ENCODE measurements at regions not wholly inside any gene's neighbourhood (a gene's known extent, or its start where the extent isn't known, plus 50 kb on each side); places are given as distances from the start of the nearest gene placed in this dataset.

GRCh38 chr6:10205120-10205519 is 209.8 kb downstream of the TFAP2A start:
- no peak overlapping the region for H3K4me3 ChIP-seq (replicated peaks in 1 of 3; ENCODE audit: low read depth in 2 of 3, low read length in 3 of 3)
- TF ChIP-seq CTCF (IDR thresholded peaks at IDR 0.05) = no peak
- H3K9me3 ChIP-seq (replicated peaks in 1 of 2; ENCODE audit: control insufficient read depth in 1 of 2, insufficient read depth in 1 of 2, low read length in 2 of 2) = peaks cover 0 to 5% of the 10 kb centered on the region in 2 donors
- no peak overlapping the region for H3K4me2 ChIP-seq (replicated peaks; ENCODE audit: extremely low read depth, low read length, poor library complexity, severe bottlenecking)
- peaks cover 3 to 4% (median 3%) of the 10 kb centered on the region in 3 donors for H3K27me3 Mint-ChIP-seq (ENCODE audit: low read depth in 3 of 3)
- H3K4me3 Mint-ChIP-seq = no peak overlapping the region
- no peak overlapping the region for H3K27ac Mint-ChIP-seq
- H4K20me1 ChIP-seq (ENCODE audit: insufficient read depth, low read length) = no peaks in the 10 kb centered on the region
- no peaks in the 10 kb centered on the region for H3K27me3 ChIP-seq (ENCODE audit: control insufficient read depth in 2 of 2, insufficient read depth in 2 of 2, low read length in 2 of 2)
- intact Hi-C loops (cut with micrococcal nuclease) = no loop called here
- DNase-seq = no peak
- peaks cover 18% of the 10 kb centered on the region for H3K4me1 Mint-ChIP-seq
- H3K36me3 Mint-ChIP-seq = no peaks in the 10 kb centered on the region
- no peaks in the 10 kb centered on the region for H3K36me3 ChIP-seq (replicated peaks in 1 of 2; ENCODE audit: control insufficient read depth in 1 of 2, insufficient read depth in 2 of 2, low read length in 2 of 2)
- no peak overlapping the region for H3K9ac ChIP-seq (ENCODE audit: insufficient read depth, low read length, poor library complexity, severe bottlenecking)
- 25% methylated on average over 1 of the region's 3 CpGs for WGBS (ENCODE audit: insufficient coverage)
- H3K79me2 ChIP-seq (ENCODE audit: insufficient read depth, low read length) = no peaks in the 10 kb centered on the region
- H2AFZ ChIP-seq (ENCODE audit: insufficient read depth, low read depth, low read length, poor library complexity, severe bottlenecking) = no peak overlapping the region
- H3K27ac ChIP-seq (ENCODE audit: low read depth in 1 of 2, low read length in 2 of 2) = no peak overlapping the region
- H3K4me1 ChIP-seq (ENCODE audit: control insufficient read depth in 1 of 2, insufficient read depth in 2 of 2, low read length in 2 of 2) = peaks cover 15 to 20% of the 10 kb centered on the region in 2 donors
- H3K9me3 Mint-ChIP-seq = peaks cover 7 to 20% (median 12%) of the 10 kb centered on the region in 7 donors

GRCh38 chr6:10203651-10204050 is 211.2 kb downstream of the TFAP2A start:
- Histone ChIP-seq H3K27me3 (ENCODE audit: control insufficient read depth in 2 of 2, insufficient read depth in 2 of 2, low read length in 2 of 2) (no peaks in the 10 kb centered on the region), H3K36me3 (replicated peaks in 1 of 2; ENCODE audit: control insufficient read depth in 1 of 2, insufficient read depth in 2 of 2, low read length in 2 of 2) (no peaks in the 10 kb centered on the region), H3K4me1 (ENCODE audit: control insufficient read depth in 1 of 2, insufficient read depth in 2 of 2, low read length in 2 of 2) (peaks cover 15 to 18% of the 10 kb centered on the region in 2 donors), H3K4me2 (replicated peaks; ENCODE audit: extremely low read depth, low read length, poor library complexity, severe bottlenecking) (no peak overlapping the region), H2AFZ (ENCODE audit: insufficient read depth, low read depth, low read length, poor library complexity, severe bottlenecking) (no peak overlapping the region), H3K79me2 (ENCODE audit: insufficient read depth, low read length) (no peaks in the 10 kb centered on the region), H3K9ac (ENCODE audit: insufficient read depth, low read length, poor library complexity, severe bottlenecking) (no peak overlapping the region), H3K4me3 (replicated peaks in 1 of 3; ENCODE audit: low read depth in 2 of 3, low read length in 3 of 3) (no peak overlapping the region), H3K9me3 (replicated peaks in 1 of 2; ENCODE audit: control insufficient read depth in 1 of 2, insufficient read depth in 1 of 2, low read length in 2 of 2) (peaks cover 0 to 5% of the 10 kb centered on the region in 2 donors), H3K27ac (ENCODE audit: low read depth in 1 of 2, low read length in 2 of 2) (no peak overlapping the region), H4K20me1 (ENCODE audit: insufficient read depth, low read length) (no peaks in the 10 kb centered on the region)
- intact Hi-C loops (cut with micrococcal nuclease) = no loop called here
- no peaks in the 10 kb centered on the region for H3K36me3 Mint-ChIP-seq
- H3K4me1 Mint-ChIP-seq = peaks cover 18% of the 10 kb centered on the region
- TF ChIP-seq CTCF (IDR thresholded peaks at IDR 0.05) = no peak
- no peak overlapping the region for H3K4me3 Mint-ChIP-seq
- no peak for DNase-seq
- no peak overlapping the region for H3K27ac Mint-ChIP-seq
- WGBS (ENCODE audit: insufficient coverage) = no CpG with 5 or more reads among the region's 1 CpG
- H3K9me3 Mint-ChIP-seq = peaks cover 6 to 18% (median 12%) of the 10 kb centered on the region in 7 donors
- peaks cover 1 to 4% (median 3%) of the 10 kb centered on the region in 3 donors for H3K27me3 Mint-ChIP-seq (ENCODE audit: low read depth in 3 of 3)
